NCI-H526 treated with DMSO at 0.1 percent for 48 hours (cell line): ENCODE measurements at regions not wholly inside any gene's neighbourhood (a gene's known extent, or its start where the extent isn't known, plus 50 kb on each side); places are given as distances from the start of the nearest gene placed in this dataset.

Experiments
- DNase-seq: peaks from one replicate; lab custom pipeline; 2025; lab: John Stamatoyannopoulos, UW

- DNase-seq = peak; percentile 19
These were observed 149.7 kb upstream of the POF1B start for GRCh38 chrX:85529141-85529540.

- no peak for DNase-seq
These were observed 138.7 kb upstream of the POF1B start for GRCh38 chrX:85517994-85518718.

GRCh38 chrX:85516131-85516530 lies 136.7 kb upstream of the POF1B start:
- no peak for DNase-seq

- no peak for DNase-seq
These were observed 127.4 kb upstream of the POF1B start for GRCh38 chrX:85506871-85507270.

- no peak for DNase-seq
These were observed 126.3 kb upstream of the POF1B start for GRCh38 chrX:85505801-85506200.

GRCh38 chrX:85504381-85504780 lies 124.9 kb upstream of the POF1B start:
- DNase-seq = no peak

GRCh38 chrX:85503258-85504158 lies 124.0 kb upstream of the POF1B start:
- DNase-seq = peak; percentile 42

- DNase-seq = no peak
These were observed 121.9 kb upstream of the POF1B start for GRCh38 chrX:85501349-85501748.

- DNase-seq = no peak
These were observed 119.9 kb upstream of the POF1B start for GRCh38 chrX:85499400-85499799.

- no peak for DNase-seq
These were observed 114.4 kb upstream of the POF1B start for GRCh38 chrX:85493821-85494220.

- no peak for DNase-seq
These were observed 74.8 kb upstream of the POF1B start for GRCh38 chrX:85454295-85454694.

- no peak for DNase-seq
These were observed 65.1 kb upstream of the POF1B start for GRCh38 chrX:85444613-85445012.
